ENCODE measurements at regions not wholly inside any gene's neighbourhood (a gene's known extent, or its start where the extent isn't known, plus 50 kb on each side); places are given as distances from the start of the nearest gene placed in this dataset.
"Not testable (repeated sequence)": the region's sequence is repeated elsewhere in the genome, so short reads cannot be mapped to it uniquely, and the experiment has no call there.

- DNase-seq (ENCODE audit: low read depth, low spot score), result no peak
Observed at GRCh38 chr1:90351019-90351418, 356.1 kb downstream of the ZNF326 start.

GRCh38 chr1:90349510-90349909 is 354.6 kb downstream of the ZNF326 start:
- no peak for DNase-seq (ENCODE audit: low read depth, low spot score)

GRCh38 chr1:90348934-90349333 is 354.0 kb downstream of the ZNF326 start:
- DNase-seq (ENCODE audit: low read depth, low spot score), result no peak

- DNase-seq (ENCODE audit: low read depth, low spot score), result not testable (repeated sequence)
Observed at GRCh38 chr1:90348459-90348858, 353.5 kb downstream of the ZNF326 start.

- DNase-seq (ENCODE audit: low read depth, low spot score), result no peak
Observed at GRCh38 chr1:90347366-90347765, 352.5 kb downstream of the ZNF326 start.

GRCh38 chr1:90346757-90347156 is 351.8 kb downstream of the ZNF326 start:
- DNase-seq (ENCODE audit: low read depth, low spot score), result no peak

GRCh38 chr1:90346349-90346748 is 351.4 kb downstream of the ZNF326 start:
- no peak for DNase-seq (ENCODE audit: low read depth, low spot score)

- no peak for DNase-seq (ENCODE audit: low read depth, low spot score)
Observed at GRCh38 chr1:90344963-90345730, 350.2 kb downstream of the ZNF326 start.

- no peak for DNase-seq (ENCODE audit: low read depth, low spot score)
Observed at GRCh38 chr1:90341516-90341915, 346.6 kb downstream of the ZNF326 start.

GRCh38 chr1:90340606-90341005 is 345.7 kb downstream of the ZNF326 start:
- DNase-seq (ENCODE audit: low read depth, low spot score), result no peak

- DNase-seq (ENCODE audit: low read depth, low spot score), result no peak
Observed at GRCh38 chr1:90339811-90340210, 344.9 kb downstream of the ZNF326 start.

GRCh38 chr1:90336552-90337324 is 341.8 kb downstream of the ZNF326 start:
- DNase-seq (ENCODE audit: low read depth, low spot score), result no peak

- no peak for DNase-seq (ENCODE audit: low read depth, low spot score)
Observed at GRCh38 chr1:90335558-90335957, 340.6 kb downstream of the ZNF326 start.

GRCh38 chr1:90334137-90334536 is 339.2 kb downstream of the ZNF326 start:
- DNase-seq (ENCODE audit: low read depth, low spot score), result no peak

GRCh38 chr1:90325168-90325567 is 330.3 kb downstream of the ZNF326 start:
- DNase-seq (ENCODE audit: low read depth, low spot score), result no peak

- no peak for DNase-seq (ENCODE audit: low read depth, low spot score)
Observed at GRCh38 chr1:90322186-90322585, 327.3 kb downstream of the ZNF326 start.

GRCh38 chr1:90319918-90320317 is 325.0 kb downstream of the ZNF326 start:
- no peak for DNase-seq (ENCODE audit: low read depth, low spot score)

- no peak for DNase-seq (ENCODE audit: low read depth, low spot score)
Observed at GRCh38 chr1:90318431-90318830, 323.5 kb downstream of the ZNF326 start.

- no peak for DNase-seq (ENCODE audit: low read depth, low spot score)
Observed at GRCh38 chr1:90317628-90318027, 322.7 kb downstream of the ZNF326 start.

- DNase-seq (ENCODE audit: low read depth, low spot score), result no peak
Observed at GRCh38 chr1:90314533-90314932, 319.6 kb downstream of the ZNF326 start.

- no peak for DNase-seq (ENCODE audit: low read depth, low spot score)
Observed at GRCh38 chr1:90313778-90314177, 318.9 kb downstream of the ZNF326 start.

GRCh38 chr1:90309806-90310205 is 314.9 kb downstream of the ZNF326 start:
- DNase-seq (ENCODE audit: low read depth, low spot score), result no peak

GRCh38 chr1:90308421-90308820 is 313.5 kb downstream of the ZNF326 start:
- DNase-seq (ENCODE audit: low read depth, low spot score), result no peak

Data from iPS DF 19.7 (cell line).